ENCODE measurements at regions not wholly inside any gene's neighbourhood (a gene's known extent, or its start where the extent isn't known, plus 50 kb on each side); places are given as distances from the start of the nearest gene placed in this dataset.
"Not testable (repeated sequence)": the region's sequence is repeated elsewhere in the genome, so short reads cannot be mapped to it uniquely, and the experiment has no call there.

DNA sequence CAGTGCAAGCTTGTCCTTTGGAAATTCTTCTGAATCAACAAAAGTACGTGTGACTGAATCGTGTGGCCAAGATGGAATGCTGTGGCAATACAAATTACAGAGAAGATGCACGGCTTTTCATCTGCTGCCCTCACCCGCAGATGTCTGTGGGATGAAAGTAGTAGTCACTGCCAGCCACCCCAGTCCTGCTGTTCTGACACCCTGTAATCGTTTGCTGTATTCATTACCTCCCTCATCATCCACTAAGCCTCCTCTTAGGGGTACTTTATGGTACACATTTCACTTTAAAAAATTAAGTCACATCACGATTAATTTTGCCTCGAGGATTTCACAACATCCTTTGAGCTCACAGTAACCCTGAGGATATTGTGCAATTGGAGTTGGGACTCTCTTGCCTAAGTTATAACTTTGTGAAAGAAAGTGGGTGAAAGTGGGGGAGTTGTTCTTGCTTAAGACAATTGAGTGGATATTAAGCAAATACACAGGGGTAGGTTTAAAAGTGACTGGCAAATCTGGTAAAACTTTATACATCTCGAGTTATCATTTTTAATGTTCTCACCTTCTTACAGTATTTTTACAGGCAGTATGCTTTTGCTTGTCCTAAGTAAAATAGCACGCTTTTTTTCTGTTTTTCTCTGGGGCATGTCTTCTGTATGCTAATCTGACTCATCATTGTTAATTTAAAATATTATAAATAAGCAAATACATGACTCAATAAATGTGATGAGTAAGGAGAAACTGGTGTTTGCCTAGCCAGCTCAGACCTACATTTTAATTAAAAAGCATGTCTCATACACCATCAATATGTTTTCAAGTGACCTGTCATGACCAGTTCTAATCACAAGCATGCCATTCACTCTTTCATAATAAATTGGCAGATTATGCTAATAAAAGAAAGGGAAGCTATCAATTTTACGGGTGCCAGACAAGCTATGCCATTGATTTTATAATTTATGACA is 680.9 kb downstream of the IRS1 start:
- DNase-seq (ENCODE audit: insufficient read length, low spot score): peak; percentile 26
- FAIRE-seq: peak; percentile 65

DNA sequence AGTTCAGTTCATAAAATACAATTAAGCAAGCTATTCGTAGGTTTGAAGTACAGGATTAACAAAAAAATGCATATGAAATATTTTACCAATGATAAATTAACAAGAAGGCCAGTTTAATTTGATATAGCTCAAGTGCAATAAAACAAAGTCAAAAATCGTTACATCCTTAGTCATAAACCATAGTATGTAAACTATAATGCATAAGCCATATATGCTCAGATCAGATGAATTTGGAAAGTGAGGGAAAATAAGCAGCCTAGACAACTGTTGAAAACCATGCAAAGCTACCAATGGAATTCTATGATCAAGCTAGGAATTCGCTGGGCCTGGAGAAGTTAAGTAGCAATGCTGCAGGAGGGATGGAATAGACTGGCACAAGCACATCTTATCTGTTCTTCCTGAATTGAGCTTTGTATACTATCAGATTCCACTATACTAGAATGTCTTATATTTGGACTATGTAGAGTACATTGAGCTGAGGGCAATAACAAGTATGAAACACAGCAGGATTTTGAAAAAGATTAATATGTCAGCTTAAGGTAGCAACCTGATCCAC is 682.0 kb downstream of the IRS1 start:
- FAIRE-seq: peak; percentile 52
- DNase-seq (ENCODE audit: insufficient read length, low spot score): no peak

DNA sequence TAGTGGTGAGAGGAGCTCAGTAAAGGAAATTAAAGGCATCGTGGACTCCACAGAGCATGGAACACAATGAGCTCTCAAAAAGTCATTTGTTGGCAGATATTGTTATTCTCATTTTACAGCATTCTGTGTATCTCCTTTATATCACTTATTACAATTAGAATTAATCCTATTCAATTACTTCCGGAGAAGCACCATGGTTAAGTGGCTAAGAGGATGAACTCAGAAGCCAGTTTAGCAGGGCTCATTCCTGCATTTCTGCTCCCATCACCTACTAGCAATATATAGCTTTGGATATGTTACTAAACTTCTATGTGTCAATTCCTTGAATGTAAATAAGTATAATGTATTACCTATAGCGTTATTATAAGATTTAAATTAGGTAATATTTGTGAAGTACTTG is 683.3 kb downstream of the IRS1 start:
- DNase-seq (ENCODE audit: insufficient read length, low spot score) (no peak), FAIRE-seq (no peak)

DNA sequence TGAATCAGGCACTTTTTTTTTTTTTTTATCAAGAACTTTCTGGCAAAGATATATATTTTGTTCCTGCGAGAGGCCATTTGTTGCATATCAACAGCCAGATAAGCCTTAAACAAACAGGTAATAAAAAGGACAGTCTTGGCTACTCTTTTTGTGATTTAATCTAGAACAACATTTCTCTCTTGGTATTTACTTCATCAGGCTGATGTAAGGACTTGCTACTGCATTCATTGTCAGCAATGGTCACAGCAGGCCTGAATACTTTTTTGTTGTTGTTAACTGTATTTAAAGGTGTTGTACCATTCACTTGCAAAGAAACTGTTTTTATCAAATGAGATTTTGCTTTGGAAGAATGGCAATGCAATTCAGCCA is 683.8 kb downstream of the IRS1 start:
- DNase-seq (ENCODE audit: insufficient read length, low spot score): no peak
- no peak for FAIRE-seq

DNA sequence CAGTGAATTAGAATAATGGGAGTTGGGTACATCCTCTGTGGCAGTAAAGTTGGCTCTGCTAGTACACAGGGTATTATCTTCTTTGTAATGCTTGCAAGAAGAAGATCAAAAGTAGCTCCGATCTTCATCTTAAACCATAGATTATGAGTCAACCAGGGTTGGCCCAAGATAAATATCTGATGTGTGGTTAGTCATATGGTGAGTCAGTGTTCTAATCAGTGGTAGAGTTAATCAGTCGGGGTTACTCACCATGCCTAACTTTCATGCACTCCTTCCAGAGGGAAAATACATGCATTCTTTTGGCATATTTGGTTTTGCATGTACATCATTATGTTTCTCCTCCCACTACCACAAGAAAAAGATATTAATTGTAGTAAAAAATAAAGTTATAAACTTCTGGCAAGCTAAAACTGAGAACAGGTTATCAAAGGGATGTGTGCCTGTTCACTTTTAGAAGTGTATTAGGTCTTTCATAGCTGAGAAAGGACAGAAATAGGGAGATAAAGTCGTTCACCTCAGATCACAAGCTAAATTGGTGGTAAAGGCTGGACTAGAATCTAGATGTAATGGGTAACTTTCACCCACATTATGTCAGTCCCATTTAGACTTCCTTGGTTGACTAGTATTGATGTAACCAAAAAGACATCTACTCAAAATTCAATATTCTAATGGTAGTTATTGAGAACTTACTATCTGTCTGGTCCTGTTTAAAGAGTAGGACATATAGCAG is 684.4 kb downstream of the IRS1 start:
- DNase-seq (ENCODE audit: insufficient read length, low spot score) (peak; percentile 57), FAIRE-seq (peak; percentile 92)

DNA sequence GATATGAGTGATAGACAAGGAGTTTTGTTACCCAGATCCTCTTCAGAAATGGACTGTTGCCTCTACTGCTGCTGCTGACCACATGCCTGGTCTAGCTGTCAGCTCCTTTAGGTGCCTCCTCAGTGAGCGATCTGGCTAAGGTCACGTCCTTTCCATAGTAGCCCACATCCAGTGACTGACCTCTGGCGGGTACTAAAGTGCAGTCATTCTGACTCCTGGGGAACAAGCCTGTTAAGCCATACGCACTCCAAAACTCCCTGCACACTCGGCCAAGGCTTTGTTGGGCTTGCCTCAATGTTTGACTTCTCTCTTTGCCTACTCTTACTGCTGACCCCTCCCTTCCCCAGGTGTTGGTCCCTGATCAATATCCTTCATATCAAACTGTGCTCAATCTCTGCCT is 685.2 kb downstream of the IRS1 start:
- no peak for FAIRE-seq
- no peak for DNase-seq (ENCODE audit: insufficient read length, low spot score)

DNA sequence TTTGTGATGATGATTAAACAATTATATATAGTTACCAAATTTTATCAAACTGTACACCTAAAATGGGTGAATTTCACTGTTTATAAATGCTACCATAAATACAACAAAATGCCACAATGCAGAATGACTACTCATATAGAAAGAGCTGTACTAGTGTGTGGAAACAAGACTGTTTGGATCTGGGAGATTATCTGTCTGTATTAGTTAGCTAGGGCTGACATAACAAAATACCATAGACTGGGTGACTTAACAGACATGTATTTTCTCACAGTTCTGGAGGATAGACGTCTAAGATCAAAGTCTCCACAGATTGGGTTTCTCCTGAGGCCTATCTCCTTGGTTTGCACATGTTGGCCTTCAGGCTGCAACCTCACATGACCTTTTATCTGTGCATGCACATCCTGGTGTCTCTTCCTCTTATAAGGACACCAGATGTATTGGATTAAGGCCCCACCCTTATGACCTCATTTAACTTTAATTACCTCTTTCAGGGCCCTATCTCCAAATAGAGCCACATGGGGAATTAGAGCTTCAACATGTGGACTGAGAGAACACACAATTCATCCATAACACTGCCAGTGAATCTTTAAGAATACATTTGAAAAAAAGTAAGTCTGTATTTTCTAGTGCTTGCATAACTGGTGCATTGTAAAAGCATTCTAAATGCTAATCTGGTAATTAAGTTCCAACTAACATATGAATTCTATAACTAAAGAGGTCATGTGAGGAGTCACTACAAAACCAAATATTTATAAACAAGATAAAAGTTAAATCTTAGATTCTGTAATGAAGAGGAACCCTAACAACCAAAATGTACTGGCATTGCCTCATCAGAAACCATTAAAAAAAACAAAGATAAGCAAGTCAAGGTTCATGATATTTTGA is 699.6 kb downstream of the NYAP2 start:
- no peak for FAIRE-seq
- no peak for DNase-seq (ENCODE audit: insufficient read length, low spot score)

DNA sequence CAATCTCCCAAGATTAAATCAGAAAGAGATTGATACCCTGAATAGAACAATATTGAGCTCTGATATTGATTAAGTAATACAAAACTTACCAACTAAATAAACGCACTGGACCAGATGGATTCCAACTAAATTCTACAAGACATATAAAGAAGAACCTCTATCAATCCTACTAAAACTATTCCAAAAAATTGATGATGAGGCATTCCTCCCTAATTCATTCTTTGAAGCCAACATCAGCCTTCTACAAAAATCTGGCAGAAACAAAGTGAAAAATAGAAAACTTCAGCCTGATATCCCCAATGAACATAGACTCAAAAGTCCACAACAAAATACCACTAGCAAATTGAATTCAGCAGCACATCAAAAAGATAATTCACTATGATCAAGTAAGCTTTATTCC is 695.5 kb downstream of the NYAP2 start:
- DNase-seq (ENCODE audit: insufficient read length, low spot score): no peak
- no peak for FAIRE-seq

DNA sequence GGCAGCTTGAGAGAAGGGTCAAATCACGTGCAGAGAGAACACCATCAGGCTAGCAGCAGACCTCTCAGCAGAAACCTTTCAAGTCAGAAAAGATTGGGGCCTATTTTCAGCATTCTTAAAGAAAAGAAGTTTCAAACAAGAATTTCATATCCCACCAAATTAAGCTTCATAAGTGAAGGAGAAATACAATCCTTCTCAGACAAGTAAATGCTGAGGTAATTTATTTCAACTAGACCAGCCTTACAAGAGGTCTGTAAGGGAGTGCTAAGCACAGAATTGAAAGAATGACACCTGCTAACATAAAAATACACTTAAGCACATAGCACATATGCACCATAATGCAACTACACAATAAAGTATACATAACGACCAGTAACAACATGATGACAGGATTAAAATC is 693.9 kb downstream of the NYAP2 start:
- DNase-seq (ENCODE audit: insufficient read length, low spot score): no peak
- FAIRE-seq: no peak

DNA sequence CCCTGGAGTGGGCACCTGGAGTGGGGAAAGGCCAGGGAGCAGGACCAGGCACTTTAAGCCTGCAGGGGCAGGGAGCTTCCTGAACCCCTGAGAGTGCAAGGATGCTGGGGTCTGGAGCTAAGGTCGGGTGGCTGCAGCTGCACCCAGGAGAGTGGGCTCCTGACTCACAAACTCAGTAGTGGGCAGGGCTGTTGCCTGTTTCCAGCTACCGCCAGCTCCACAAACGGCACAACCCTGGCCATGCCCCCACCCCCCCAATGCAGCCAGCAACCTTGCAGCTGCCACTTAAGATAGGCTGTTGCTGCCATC is 688.8 kb downstream of the NYAP2 start:
- FAIRE-seq: peak; percentile 57
- DNase-seq (ENCODE audit: insufficient read length, low spot score): no peak

DNA sequence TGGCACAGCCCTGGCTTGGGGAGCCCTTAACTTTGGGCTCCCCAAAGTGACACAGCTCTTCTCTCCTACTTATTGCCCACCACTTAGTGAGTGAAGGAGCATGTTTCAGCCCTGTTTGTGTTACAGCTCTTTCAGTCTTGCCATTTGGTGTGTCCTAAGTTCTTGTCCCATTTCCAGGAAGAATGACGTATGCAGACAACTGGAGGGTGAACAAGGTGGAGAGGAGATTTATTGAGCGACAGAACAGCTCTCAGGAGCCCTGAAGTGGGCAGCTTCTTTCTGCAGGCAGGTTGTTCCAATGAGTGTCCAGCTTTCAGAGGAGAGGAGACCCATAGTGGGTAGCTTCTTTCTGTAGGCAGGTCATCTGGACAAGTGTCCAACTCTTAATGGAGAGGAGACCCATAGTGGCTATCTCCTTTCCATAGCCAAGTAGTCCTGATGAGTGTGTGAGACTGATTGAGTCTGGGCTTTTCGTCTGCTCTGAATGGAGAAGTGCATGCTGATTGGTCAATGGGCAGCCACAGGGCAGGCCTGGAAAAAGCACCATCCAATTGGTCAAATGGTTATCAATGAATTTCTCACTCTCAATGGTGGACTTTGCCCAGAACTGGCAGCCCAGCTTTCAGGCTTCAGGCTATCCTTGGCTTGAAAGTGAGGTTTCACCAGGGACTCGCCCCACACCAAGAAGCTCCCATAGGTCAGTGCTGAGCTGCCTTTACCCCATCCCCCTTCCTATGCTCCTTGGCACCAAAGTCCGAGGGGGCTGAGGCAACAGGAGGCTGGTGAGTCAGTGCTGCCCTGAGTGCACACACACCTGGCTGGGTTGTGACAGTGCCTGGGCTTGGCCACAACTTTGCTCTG is 688.2 kb downstream of the NYAP2 start:
- FAIRE-seq: no peak
- no peak for DNase-seq (ENCODE audit: insufficient read length, low spot score)

DNA sequence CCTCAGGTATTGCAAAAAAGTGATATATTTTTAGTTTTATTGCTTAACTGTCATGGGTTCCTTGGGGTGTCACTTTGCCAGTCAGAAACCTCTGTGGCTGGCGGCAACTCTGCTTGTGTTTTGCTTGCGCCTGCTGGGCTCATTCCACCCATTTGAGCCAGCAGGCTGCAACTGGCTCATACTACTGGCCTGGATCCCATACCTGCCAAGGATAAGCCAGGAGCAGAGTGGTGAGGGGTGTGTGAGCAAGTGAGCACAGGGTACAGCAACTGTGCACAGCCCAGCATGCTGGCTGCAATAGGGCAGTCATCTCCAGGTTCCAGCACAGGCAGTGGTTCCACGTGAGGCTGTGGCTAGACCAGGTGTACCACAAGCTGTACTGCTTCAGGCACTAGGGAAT is 687.5 kb downstream of the NYAP2 start:
- FAIRE-seq (no peak), DNase-seq (ENCODE audit: insufficient read length, low spot score) (no peak)

DNA sequence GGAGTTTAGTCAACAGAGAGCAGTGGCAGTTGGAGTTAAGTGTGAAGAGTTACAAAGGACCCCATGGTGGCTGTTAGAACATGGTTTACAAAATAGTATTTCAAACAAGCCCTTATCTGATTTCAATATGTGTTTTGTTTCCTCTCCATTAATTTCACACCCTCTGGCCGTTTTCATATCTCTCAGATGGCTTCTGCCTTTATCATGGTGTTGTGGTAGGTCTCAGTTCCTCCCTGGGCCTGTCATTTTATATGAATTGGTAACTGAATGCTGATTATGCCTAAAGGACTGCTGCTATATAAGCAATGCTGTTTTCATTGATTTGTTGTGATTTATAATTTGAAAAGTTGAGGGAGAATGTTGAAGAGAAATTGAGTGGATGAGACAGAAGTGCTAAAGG is 686.7 kb downstream of the NYAP2 start:
- DNase-seq (ENCODE audit: insufficient read length, low spot score) (no peak), FAIRE-seq (no peak)

DNA sequence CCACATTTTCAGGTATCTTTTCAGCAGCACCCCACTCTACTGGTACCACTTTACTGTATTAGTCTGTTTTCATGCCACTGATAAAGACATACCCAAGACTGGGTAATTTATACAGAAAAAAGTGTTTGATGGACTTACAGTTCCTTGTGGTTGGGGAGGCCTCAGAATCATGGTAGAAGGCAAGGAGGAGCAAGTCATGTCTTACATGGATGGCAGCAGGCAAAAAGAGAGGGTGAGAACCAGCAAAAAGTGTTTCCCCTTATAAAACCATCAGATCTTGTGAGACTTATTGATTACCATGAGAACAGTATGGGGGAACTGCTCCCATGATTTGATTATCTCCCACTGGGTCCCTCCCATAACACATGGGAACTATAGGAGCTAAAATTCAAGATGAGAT is 685.9 kb downstream of the NYAP2 start:
- FAIRE-seq: not testable (repeated sequence)

DNA sequence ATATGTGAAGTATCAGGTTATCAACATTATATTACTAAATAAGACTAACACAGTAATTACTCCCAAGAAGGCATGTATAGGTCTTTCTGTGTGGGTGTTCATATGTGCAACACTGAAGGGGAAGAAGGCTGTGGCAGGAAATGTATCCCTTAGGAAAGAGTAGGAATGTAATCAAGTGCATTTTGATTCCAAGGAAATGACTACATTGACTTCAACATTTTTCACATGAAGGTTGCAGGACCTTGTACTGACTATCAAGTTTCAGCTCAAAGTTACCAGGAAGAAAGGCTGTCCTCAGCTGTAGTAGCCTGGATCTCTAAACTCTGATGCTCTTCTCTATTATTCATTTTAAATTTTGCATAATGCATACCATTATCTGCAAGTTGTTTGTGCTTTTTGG is 680.8 kb downstream of the NYAP2 start:
- DNase-seq (ENCODE audit: insufficient read length, low spot score) (no peak), FAIRE-seq (no peak)

More for the DNA sequence above, 685.9 kb downstream of the NYAP2 start:
- not testable (repeated sequence) for DNase-seq (ENCODE audit: insufficient read length, low spot score)

DNA sequence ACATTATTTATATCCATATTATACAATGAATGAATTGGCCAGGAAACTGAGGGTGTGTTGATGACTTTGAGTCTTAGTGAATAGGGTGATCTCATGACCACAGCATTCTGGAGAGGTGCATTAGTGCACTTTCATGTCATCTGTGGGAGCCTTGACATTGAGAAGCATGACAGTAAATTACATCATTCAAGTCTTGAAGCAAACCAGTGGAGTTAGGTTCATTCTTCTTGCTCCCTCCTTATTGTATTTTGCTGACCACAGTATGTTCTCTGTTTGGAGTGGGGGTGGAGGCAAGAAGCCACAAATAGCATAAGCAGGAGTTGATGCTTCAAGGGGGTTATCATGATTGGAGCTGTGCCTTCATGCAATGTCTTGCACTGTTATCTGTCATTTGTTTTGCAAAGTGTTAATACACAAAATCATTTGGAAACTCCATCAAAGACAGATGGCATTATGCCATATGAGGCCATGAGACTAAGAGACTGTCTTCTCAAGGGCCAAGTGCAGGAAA is 680.2 kb downstream of the NYAP2 start:
- DNase-seq (ENCODE audit: insufficient read length, low spot score): peak; percentile 6
- peak; percentile 4 for FAIRE-seq

DNA sequence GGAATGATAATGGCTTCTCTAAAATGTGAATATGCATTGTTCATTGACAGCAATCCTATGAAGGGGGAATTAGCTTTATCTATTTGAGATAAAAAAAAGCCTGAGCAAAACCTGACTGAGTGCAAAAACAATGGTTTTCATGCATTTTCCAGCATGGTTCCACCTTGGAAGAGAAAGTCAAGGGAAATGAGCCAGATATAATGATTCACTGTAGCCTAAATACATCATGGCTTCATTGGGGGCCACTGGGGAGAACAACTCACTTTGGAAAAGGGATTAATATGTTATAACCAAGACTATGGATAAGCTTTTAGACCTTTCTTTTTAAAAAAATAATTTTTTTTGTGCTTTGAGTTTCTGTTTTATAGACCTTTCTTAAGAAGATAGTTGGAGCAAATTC is 679.7 kb downstream of the NYAP2 start:
- DNase-seq (ENCODE audit: insufficient read length, low spot score) (no peak), FAIRE-seq (no peak)

DNA sequence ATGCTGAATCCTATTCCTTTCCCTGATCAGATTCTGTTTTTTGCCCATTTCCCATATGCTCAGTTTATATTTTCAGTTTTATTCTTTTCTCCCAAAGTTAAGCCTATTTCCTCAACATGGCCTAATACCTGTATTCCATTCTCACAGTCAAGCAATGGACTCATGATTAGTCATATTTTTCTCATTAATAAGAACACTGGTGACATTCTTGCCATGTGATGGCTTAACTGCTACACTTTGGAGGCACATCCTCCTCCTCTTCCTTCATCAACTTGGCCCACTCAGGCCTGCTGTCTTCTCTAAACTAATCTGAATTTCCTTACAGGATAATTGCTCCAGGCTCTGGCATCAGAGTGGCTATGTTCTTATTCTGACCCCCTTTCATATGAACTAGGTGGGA is 679.2 kb downstream of the NYAP2 start:
- FAIRE-seq (no peak), DNase-seq (ENCODE audit: insufficient read length, low spot score) (no peak)

DNA sequence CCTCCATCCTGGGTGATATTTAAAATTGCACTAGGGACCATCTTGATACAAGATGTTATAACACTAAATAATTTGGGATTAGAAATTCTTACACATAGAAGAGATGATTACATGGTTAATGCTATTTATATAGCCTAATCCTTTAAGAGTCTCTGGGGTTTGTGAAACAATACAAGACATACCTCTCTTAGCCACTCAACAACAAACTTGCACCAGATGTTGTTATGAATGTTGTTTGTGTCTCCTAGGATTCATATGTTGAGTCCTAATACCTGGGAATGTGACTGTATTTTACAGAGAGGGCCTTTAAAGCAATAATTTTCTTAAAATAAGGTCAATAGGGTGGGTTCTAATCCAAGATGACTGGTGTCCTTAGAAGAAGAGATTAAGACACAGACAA is 678.3 kb downstream of the NYAP2 start:
- DNase-seq (ENCODE audit: insufficient read length, low spot score) (no peak), FAIRE-seq (no peak)

DNA sequence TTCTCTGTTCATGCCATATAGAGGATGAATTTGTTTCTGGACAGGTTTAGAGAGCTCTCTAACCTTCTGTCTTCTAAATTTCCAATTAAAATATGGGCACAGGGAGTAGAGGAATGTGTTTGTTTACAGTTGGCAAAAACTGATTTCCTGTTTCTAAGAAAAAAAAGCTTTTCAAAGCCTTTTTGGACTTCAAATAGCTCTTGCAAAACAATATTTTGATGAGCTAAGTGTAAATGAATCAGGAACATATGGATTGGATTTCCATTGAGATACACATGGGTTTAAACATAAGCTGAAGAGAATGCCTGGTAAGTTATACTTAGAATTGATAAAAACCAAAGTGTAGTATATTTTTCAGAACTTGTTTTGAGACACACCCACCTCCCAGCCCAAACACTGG is 677.5 kb downstream of the NYAP2 start:
- DNase-seq (ENCODE audit: insufficient read length, low spot score): no peak
- FAIRE-seq: no peak

All from HTR-8/SVneo (cell line).